Ovary (tissue), 3 donors: ENCODE measurements at regions not wholly inside any gene's neighbourhood (a gene's known extent, or its start where the extent isn't known, plus 50 kb on each side); places are given as distances from the start of the nearest gene placed in this dataset.
"Not testable (repeated sequence)": the region's sequence is repeated elsewhere in the genome, so short reads cannot be mapped to it uniquely, and the experiment has no call there.

Experiments
- CTCF ChIP-seq, 3 donors: fragments of 450-650 bp in 2 of 3; fragments of 200-600 bp in 1 of 3; IDR thresholded peaks; one replicate each; pipeline versions ENCODE4 v1.5.1 to v1.8.0; 2016 to 2022; ENCODE audit warnings: antibody characterized with exemption in 3 of 3, mild to moderate bottlenecking in 1 of 3
- EP300 ChIP-seq: sonication (generic); formaldehyde crosslinking; IDR thresholded peaks from one replicate; pipeline ENCODE4 v1.6.1; 2017; ENCODE audit warnings: antibody characterized with exemption
- POLR2A ChIP-seq: fragments of 450-650 bp; IDR thresholded peaks from one replicate; pipeline ENCODE4 v1.6.1; 2017; ENCODE audit warnings: antibody characterized with exemption, mild to moderate bottlenecking, moderate library complexity
- donor health status: DM: no; HTN: no; CAD: no.

DNA sequence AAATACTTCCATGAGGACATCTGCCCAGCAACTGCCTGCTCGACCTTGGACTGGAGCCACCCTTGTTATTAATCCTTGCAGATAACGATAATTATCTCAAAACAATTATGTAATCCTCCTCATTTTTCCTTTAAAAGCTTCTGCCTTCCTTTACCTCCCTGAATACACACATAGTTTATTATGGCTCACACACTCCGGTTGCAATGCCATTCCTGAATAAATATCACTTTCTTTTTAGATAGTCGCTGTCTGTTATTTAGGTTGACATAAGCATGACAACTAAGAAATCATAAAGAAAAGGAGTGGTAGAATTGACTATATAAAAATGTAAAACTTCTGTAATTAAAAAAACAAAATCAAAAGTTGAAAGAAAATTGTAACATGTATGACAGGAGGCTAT is 64.8 kb downstream of the B4GALT7 start:
- TF ChIP-seq CTCF (IDR thresholded peaks at IDR 0.05); POLR2A; EP300: not testable (repeated sequence)
